ENCODE measurements at regions not wholly inside any gene's neighbourhood (a gene's known extent, or its start where the extent isn't known, plus 50 kb on each side); places are given as distances from the start of the nearest gene placed in this dataset.

- TF ChIP-seq RAD21 (IDR thresholded peaks at IDR 0.05 in 1 of 2, conservative IDR thresholded peaks at IDR 0.05 in 1 of 2; ENCODE audit: low read depth in 2 of 2, low read length in 2 of 2) (no peak), EZH2 (IDR thresholded peaks at IDR 0.05; ENCODE audit: low read depth, low read length, severe bottlenecking) (no peak), CTCF (IDR thresholded peaks at IDR 0.05; ENCODE audit: control extremely low read depth in 1 of 3, insufficient read depth in 1 of 3, low read depth in 1 of 3, low read length in 3 of 3) (no peak)
These were observed 51.7 kb upstream of the CAPN7 start for GRCh38 chr3:15154326-15154725.

Data from H1 (cell line).